SK-N-SH treated with all-trans-retinoic acid at 6 μM for 48 hours (cell line): ENCODE measurements at regions not wholly inside any gene's neighbourhood (a gene's known extent, or its start where the extent isn't known, plus 50 kb on each side); places are given as distances from the start of the nearest gene placed in this dataset.

Source experiments
- GLIS3 ChIP-seq: fragments of 250-450 bp; sonication (Bioruptor Pico); IDR thresholded peaks from 2 replicates; pipeline ENCODE4 v1.5.0; 2020; ENCODE audit warnings: mild to moderate bottlenecking, moderate library complexity
- ISL1 ChIP-seq: fragments of 250-450 bp; sonication (Bioruptor Pico); IDR thresholded peaks from 2 replicates; pipeline ENCODE4 v2.1.2; 2022; ENCODE audit warnings: mild to moderate bottlenecking, moderate library complexity
- OSR1 ChIP-seq: fragments of 250-450 bp; sonication (Bioruptor Pico); IDR thresholded peaks from 2 replicates; pipeline ENCODE4 v1.8.0; 2022; ENCODE audit warnings: moderate library complexity, mild to moderate bottlenecking, inconsistent platforms
- RARB ChIP-seq: fragments of 250-450 bp; sonication (Bioruptor Pico); IDR thresholded peaks from 2 replicates; pipeline ENCODE4 v1.8.0; 2021; ENCODE audit warnings: mild to moderate bottlenecking, moderate library complexity
- ZC3H10 ChIP-seq: fragments of 250-450 bp; sonication (Bioruptor Pico); IDR thresholded peaks from 2 replicates; pipeline ENCODE4 v1.5.1; 2021; ENCODE audit warnings: mild to moderate bottlenecking, moderate library complexity
- ZFP3 ChIP-seq: fragments of 250-450 bp; sonication (Bioruptor Pico); IDR thresholded peaks from 2 replicates; pipeline ENCODE4 v1.5.0; 2020; ENCODE audit warnings: mild to moderate bottlenecking, moderate library complexity
- ZFP30 ChIP-seq: fragments of 450-650 bp; formaldehyde crosslinking; IDR thresholded peaks from 2 replicates; pipeline ENCODE4 v1.5.0; 2022; ENCODE audit warnings: mild to moderate bottlenecking, moderate library complexity
- ZNF8 ChIP-seq: fragments of 450-650 bp; formaldehyde crosslinking; IDR thresholded peaks from 2 replicates; pipeline ENCODE4 v1.5.0; 2020; ENCODE audit warnings: mild to moderate bottlenecking, moderate library complexity
- TF ChIP-seq, protein P1 (sequence below): fragments of 250-450 bp; sonication (Bioruptor Pico); IDR thresholded peaks from 2 replicates; pipeline ENCODE4 v1.8.0; 2021; ENCODE audit warnings: low read depth, mild to moderate bottlenecking, moderate library complexity, borderline replicate concordance
- TF ChIP-seq, protein P2 (sequence below): fragments of 250-450 bp; sonication (Bioruptor Pico); IDR thresholded peaks from 2 replicates; pipeline ENCODE4 v1.5.0; 2020; ENCODE audit warnings: mild to moderate bottlenecking, moderate library complexity

DNA sequence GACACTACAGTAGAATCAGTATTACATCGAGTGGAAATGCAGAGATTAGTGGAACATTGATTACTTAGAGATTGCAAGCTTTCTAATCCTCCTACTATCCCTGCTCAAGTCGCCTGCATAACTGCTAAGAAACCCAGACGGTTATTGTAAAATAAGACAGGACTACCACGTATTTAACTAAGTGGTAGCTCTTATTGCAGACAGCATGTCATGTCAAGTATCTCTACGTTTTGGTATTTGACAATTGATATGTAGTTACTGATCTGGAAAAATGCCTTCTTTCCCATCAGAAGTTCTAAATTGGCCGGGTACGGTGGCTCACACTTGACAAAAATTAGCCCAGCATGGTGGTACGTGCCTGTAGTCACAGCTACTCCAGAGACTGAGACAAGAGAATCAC, 404.1 kb downstream of the CBLN2 start:
- no peak for TF ChIP-seq ZFP3 (CRISPR knock-in tag)
- no peak for TF ChIP-seq GLIS3 (CRISPR knock-in tag)
- TF ChIP-seq ISL1 (CRISPR knock-in tag) = no peak
- no peak for TF ChIP-seq ZFP30 (CRISPR knock-in tag)
- TF ChIP-seq ZC3H10 (CRISPR knock-in tag) = no peak
- no peak for TF ChIP-seq ZNF8 (CRISPR knock-in tag)
- no peak for TF ChIP-seq OSR1 (CRISPR knock-in tag)
- TF ChIP-seq, protein P1, sequence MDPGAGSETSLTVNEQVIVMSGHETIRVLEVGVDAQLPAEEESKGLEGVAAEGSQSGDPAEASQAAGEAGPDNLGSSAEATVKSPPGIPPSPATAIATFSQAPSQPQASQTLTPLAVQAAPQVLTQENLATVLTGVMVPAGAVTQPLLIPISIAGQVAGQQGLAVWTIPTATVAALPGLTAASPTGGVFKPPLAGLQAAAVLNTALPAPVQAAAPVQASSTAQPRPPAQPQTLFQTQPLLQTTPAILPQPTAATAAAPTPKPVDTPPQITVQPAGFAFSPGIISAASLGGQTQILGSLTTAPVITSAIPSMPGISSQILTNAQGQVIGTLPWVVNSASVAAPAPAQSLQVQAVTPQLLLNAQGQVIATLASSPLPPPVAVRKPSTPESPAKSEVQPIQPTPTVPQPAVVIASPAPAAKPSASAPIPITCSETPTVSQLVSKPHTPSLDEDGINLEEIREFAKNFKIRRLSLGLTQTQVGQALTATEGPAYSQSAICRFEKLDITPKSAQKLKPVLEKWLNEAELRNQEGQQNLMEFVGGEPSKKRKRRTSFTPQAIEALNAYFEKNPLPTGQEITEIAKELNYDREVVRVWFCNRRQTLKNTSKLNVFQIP (CRISPR knock-in tag) = no peak
- TF ChIP-seq, protein P2, sequence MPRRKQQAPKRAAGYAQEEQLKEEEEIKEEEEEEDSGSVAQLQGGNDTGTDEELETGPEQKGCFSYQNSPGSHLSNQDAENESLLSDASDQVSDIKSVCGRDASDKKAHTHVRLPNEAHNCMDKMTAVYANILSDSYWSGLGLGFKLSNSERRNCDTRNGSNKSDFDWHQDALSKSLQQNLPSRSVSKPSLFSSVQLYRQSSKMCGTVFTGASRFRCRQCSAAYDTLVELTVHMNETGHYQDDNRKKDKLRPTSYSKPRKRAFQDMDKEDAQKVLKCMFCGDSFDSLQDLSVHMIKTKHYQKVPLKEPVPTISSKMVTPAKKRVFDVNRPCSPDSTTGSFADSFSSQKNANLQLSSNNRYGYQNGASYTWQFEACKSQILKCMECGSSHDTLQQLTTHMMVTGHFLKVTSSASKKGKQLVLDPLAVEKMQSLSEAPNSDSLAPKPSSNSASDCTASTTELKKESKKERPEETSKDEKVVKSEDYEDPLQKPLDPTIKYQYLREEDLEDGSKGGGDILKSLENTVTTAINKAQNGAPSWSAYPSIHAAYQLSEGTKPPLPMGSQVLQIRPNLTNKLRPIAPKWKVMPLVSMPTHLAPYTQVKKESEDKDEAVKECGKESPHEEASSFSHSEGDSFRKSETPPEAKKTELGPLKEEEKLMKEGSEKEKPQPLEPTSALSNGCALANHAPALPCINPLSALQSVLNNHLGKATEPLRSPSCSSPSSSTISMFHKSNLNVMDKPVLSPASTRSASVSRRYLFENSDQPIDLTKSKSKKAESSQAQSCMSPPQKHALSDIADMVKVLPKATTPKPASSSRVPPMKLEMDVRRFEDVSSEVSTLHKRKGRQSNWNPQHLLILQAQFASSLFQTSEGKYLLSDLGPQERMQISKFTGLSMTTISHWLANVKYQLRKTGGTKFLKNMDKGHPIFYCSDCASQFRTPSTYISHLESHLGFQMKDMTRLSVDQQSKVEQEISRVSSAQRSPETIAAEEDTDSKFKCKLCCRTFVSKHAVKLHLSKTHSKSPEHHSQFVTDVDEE (CRISPR knock-in tag) = no peak
- TF ChIP-seq RARB = no peak
